HepG2 (cell line): ENCODE measurements at regions not wholly inside any gene's neighbourhood (a gene's known extent, or its start where the extent isn't known, plus 50 kb on each side); places are given as distances from the start of the nearest gene placed in this dataset.

ENCODE experiments used
- ATAC-seq: fragments of 200-7000 bp; cut with Tn5 transposase; 3 replicates; pipeline ENCODE4 v1.9.1; 2020; ENCODE audit warnings: mild to moderate bottlenecking, moderate library complexity
- BruUV-seq: library from RNA; stranded (reverse); fragments of 400-500 nt; replicated peaks from 2 replicates; lab custom pipeline; 2021; lab: Mats Ljungman, UMichigan
- CTCF ChIA-PET: fragments of 300-600 bp; formaldehyde crosslinking; extraction: SDS; loops from one replicate; lab custom pipeline; 2021; ENCODE audit warnings: low total read pairs, inconsistent platforms, low intra/inter-chr PET ratio; lab: Yijun Ruan, JAX
- POLR2A ChIA-PET: fragments of 350-600 bp; sonication (Branson Sonifier 250); formaldehyde crosslinking; loops from one replicate; lab custom pipeline; 2020; ENCODE audit warnings: antibody characterized with exemption, inconsistent platforms; lab: Yijun Ruan, JAX
- DNase-seq: peaks from one replicate; pipeline ENCODE4 v3.0.0-alpha.2; 2015; ENCODE audit warnings: low spot score
- FAIRE-seq: peaks from 3 replicates; lab custom pipeline; 2011; peaks lifted over from hg19 to GRCh38; lab: Jason Lieb, UNC
- H2AFZ ChIP-seq: one replicate; pipeline ENCODE4 v1.6.1; 2011; ENCODE audit warnings: low read length, inconsistent platforms
- H3K27ac ChIP-seq: fragments of 300-600 bp; 3 replicates; pipeline ENCODE4 v1.8.0; 2011; ENCODE audit warnings: mixed run types, mild to moderate bottlenecking, mixed read lengths, low read length, inconsistent platforms; ENCODE audit not compliant: insufficient read depth; ENCODE audit errors: extremely low read length
- H3K27me3 ChIP-seq, 2 experiments: fragments of 200-600 bp in 1 of 2; 2 replicates in 1 of 2; 3 replicates in 1 of 2; pipeline versions ENCODE4 v1.6.0 to v1.8.0; 2011; ENCODE audit warnings: low read length in 2 of 2, mild to moderate bottlenecking in 2 of 2, moderate library complexity in 2 of 2, inconsistent platforms in 1 of 2; ENCODE audit not compliant: insufficient read depth in 2 of 2, control insufficient read depth in 1 of 2
- H3K36me3 ChIP-seq, 2 experiments: fragments of 200-600 bp in 1 of 2; replicated peaks in 1 of 2; 2 replicates in 1 of 2; 3 replicates in 1 of 2; pipeline versions ENCODE4 v1.5.1 to v1.8.0; 2011; ENCODE audit warnings: low read length in 2 of 2, inconsistent platforms in 1 of 2; ENCODE audit not compliant: insufficient read depth in 2 of 2, control insufficient read depth in 1 of 2
- H3K4me1 ChIP-seq: 2 replicates; pipeline ENCODE4 v1.5.1; 2012; ENCODE audit warnings: low read length, inconsistent platforms; ENCODE audit not compliant: insufficient read depth
- H3K4me2 ChIP-seq: 2 replicates; pipeline ENCODE4 v1.6.0; 2011; ENCODE audit warnings: low read depth, low read length, inconsistent platforms
- H3K4me3 ChIP-seq, 3 experiments: fragments of 200-600 bp in 1 of 3; sonication (generic), shearing (Covaris generic) in 1 of 3; replicated peaks in 1 of 3; 2 replicates each; pipeline ENCODE4 v1.5.1; 2011 to 2016; ENCODE audit warnings: low read length in 3 of 3, inconsistent platforms in 2 of 3, low read depth in 2 of 3, mild to moderate bottlenecking in 2 of 3, control low read depth in 1 of 3, mixed read lengths in 1 of 3; ENCODE audit not compliant: insufficient read depth in 1 of 3
- H3K79me2 ChIP-seq: one replicate; pipeline ENCODE4 v1.6.1; 2011; ENCODE audit warnings: low read length, inconsistent platforms; ENCODE audit not compliant: insufficient read depth
- H3K9ac ChIP-seq: 2 replicates; pipeline ENCODE4 v1.6.0; 2011; ENCODE audit warnings: mild to moderate bottlenecking, low read depth, low read length, inconsistent platforms; ENCODE audit not compliant: insufficient read depth
- H3K9me3 ChIP-seq: 2 replicates; pipeline ENCODE4 v1.5.1; 2012; ENCODE audit warnings: mild to moderate bottlenecking, low read length
- H4K20me1 ChIP-seq: 2 replicates; pipeline ENCODE4 v1.6.0; 2011; ENCODE audit warnings: inconsistent platforms, mild to moderate bottlenecking, low read length, moderate library complexity; ENCODE audit not compliant: insufficient read depth
- CBFB ChIP-seq: sonication (generic); formaldehyde crosslinking; IDR thresholded peaks from 2 replicates; pipeline ENCODE4 v1.4.0; 2020; ENCODE audit warnings: missing genetic modification reagents
- CCAR2 ChIP-seq: fragments of 200-400 bp; formaldehyde crosslinking; optimal IDR thresholded peaks from 2 replicates; pipeline ENCODE3; 2018; ENCODE audit warnings: low read depth, mild to moderate bottlenecking, low read length, moderate library complexity
- CHD2 ChIP-seq: IDR thresholded peaks from 2 replicates; pipeline ENCODE4 v1.6.1; 2011; ENCODE audit warnings: low read depth, low read length, improper control_type of control experiment
- E2F5 ChIP-seq: sonication (generic); formaldehyde crosslinking; conservative IDR thresholded peaks from 2 replicates; pipeline ENCODE4 v1.4.0; 2020; ENCODE audit warnings: missing genetic modification reagents
- EHMT2 ChIP-seq: fragments of 200-600 bp; sonication (generic); IDR thresholded peaks from 2 replicates; pipeline ENCODE4 v1.7.0; 2017; ENCODE audit warnings: antibody characterized with exemption, low read depth, low read length, borderline replicate concordance
- EZH2 ChIP-seq: conservative IDR thresholded peaks from 2 replicates; pipeline ENCODE4 v1.6.1; 2012; ENCODE audit warnings: mild to moderate bottlenecking, low read depth, low read length, moderate library complexity
- IKZF1 ChIP-seq: fragments of 450-650 bp; IDR thresholded peaks from 2 replicates; pipeline ENCODE4 v1.7.1; 2016
- LBX2 ChIP-seq: sonication (generic); formaldehyde crosslinking; IDR thresholded peaks from 2 replicates; pipeline ENCODE4 v1.5.0; 2020; ENCODE audit warnings: missing genetic modification reagents, mild to moderate bottlenecking, borderline replicate concordance
- MIER2 ChIP-seq: IDR thresholded peaks from 2 replicates; pipeline ENCODE4 v1.6.1; 2016; ENCODE audit warnings: missing biosample characterization, missing genetic modification reagents
- MNT ChIP-seq: fragments of 450-650 bp; IDR thresholded peaks from 2 replicates; pipeline ENCODE4 v1.6.1; 2016
- MXD1 ChIP-seq: sonication (generic); formaldehyde crosslinking; IDR thresholded peaks from 2 replicates; pipeline ENCODE4 v1.4.0; 2020; ENCODE audit warnings: mild to moderate bottlenecking, missing genetic modification reagents
- NRL ChIP-seq: sonication (generic); formaldehyde crosslinking; IDR thresholded peaks from 2 replicates; pipeline ENCODE4 v1.5.0; 2020; ENCODE audit warnings: missing genetic modification reagents, mild to moderate bottlenecking, moderate library complexity, borderline replicate concordance
- RORA ChIP-seq: sonication (generic); formaldehyde crosslinking; IDR thresholded peaks from 2 replicates; pipeline ENCODE4 v1.5.0; 2020; ENCODE audit warnings: mild to moderate bottlenecking, missing genetic modification reagents, moderate library complexity
- SP2 ChIP-seq: sonication (generic); formaldehyde crosslinking; IDR thresholded peaks from 2 replicates; pipeline ENCODE4 v1.5.1; 2020; ENCODE audit warnings: mild to moderate bottlenecking, missing genetic modification reagents
- ZKSCAN1 ChIP-seq: fragments of 150-350 bp; IDR thresholded peaks from 2 replicates; pipeline ENCODE4 v1.6.1; 2014; ENCODE audit warnings: low read length
- ZNF616 ChIP-seq: sonication (generic); formaldehyde crosslinking; IDR thresholded peaks from 2 replicates; pipeline ENCODE4 v1.5.0; 2020; ENCODE audit warnings: low read depth, mild to moderate bottlenecking, missing genetic modification reagents
- ZNF704 ChIP-seq: sonication (generic); formaldehyde crosslinking; IDR thresholded peaks from 2 replicates; pipeline ENCODE4 v1.8.1; 2023; ENCODE audit warnings: mild to moderate bottlenecking, inconsistent platforms, moderate library complexity, missing genetic modification reagents, borderline replicate concordance
- ZNF746 ChIP-seq: sonication (generic); formaldehyde crosslinking; IDR thresholded peaks from 2 replicates; pipeline ENCODE4 v1.8.0; 2022; ENCODE audit warnings: mild to moderate bottlenecking, missing genetic modification reagents
- ZNF75D ChIP-seq: sonication (generic); formaldehyde crosslinking; IDR thresholded peaks from 2 replicates; pipeline ENCODE4 v1.8.1; 2023; ENCODE audit warnings: missing genetic modification reagents, mild to moderate bottlenecking, borderline replicate concordance
- WGBS: methylation state at CpG from one replicate; pipeline ENCODE4 v1.1.6; 2017; ENCODE audit warnings: low lambda C conversion rate; 5-methylcytosine and 5-hydroxymethylcytosine counted together
- in situ Hi-C: cut with HindIII; loops from 2 replicates; pipeline ENCODE4 v1.10.0; 2017; ENCODE audit warnings: low pct_unique_long_range_greater_than_20kb; ENCODE audit not compliant: extremely low pct_ligation_motif_present
- intact Hi-C: fragments of 100-400 bp; cut with micrococcal nuclease; formaldehyde crosslinking; loops from one replicate; pipeline ENCODE4 v1.10.0; 2022; ENCODE audit not compliant: unreplicated experiment

- no peak for TF ChIP-seq E2F5
- TF ChIP-seq CBFB = no peak
- TF ChIP-seq ZNF746 (CRISPR knock-in tag) = no peak
- TF ChIP-seq ZNF616 (CRISPR knock-in tag) = no peak
- no peak for TF ChIP-seq MNT
- no peak for TF ChIP-seq SP2 (CRISPR knock-in tag)
- no peak for TF ChIP-seq RORA (CRISPR knock-in tag)
- TF ChIP-seq EZH2 = no peak
- no peak for TF ChIP-seq LBX2
- no peak for TF ChIP-seq IKZF1
- TF ChIP-seq CCAR2 = no peak
- TF ChIP-seq ZKSCAN1 = no peak
Observed at GRCh38 chr1:112079446-112079845, 90.0 kb upstream of the KCND3 start (continued).

GRCh38 chr1:112083487-112083886 lies 94.0 kb upstream of the KCND3 start:
- DNase-seq = no peak
- CTCF ChIA-PET = no interaction called here
- Histone ChIP-seq H3K36me3 (no peaks in the 10 kb centered on the region), H3K9ac (no peak overlapping the region), H3K27ac (no peak overlapping the region), H3K9me3 (no peaks in the 10 kb centered on the region), H4K20me1 (no peaks in the 10 kb centered on the region), H3K4me2 (no peak overlapping the region), H3K4me3 (no peak overlapping the region), H3K27me3 (no peaks in the 10 kb centered on the region), H3K4me1 (no peaks in the 10 kb centered on the region), H3K79me2 (no peaks in the 10 kb centered on the region), H2AFZ (no peak overlapping the region)
- WGBS = 11% methylated on average over 3 of the region's 3 CpGs
- no TSS peak for BruUV-seq
- POLR2A ChIA-PET = no interaction called here
- in situ Hi-C loops = no loop called here
- ATAC-seq = no peak
- no peak for FAIRE-seq
- intact Hi-C loops = no loop called here
- peak; percentile 89 for TF ChIP-seq MIER2 (CRISPR knock-in tag)
- TF ChIP-seq MXD1 (CRISPR knock-in tag) = no peak
- TF ChIP-seq ZNF704 = no peak
- TF ChIP-seq ZNF75D (CRISPR knock-in tag) = no peak
- no peak for TF ChIP-seq CHD2
- TF ChIP-seq EHMT2 = 0 out of 2 replicates have a peak, but pooled peaks have one; percentile 27
- no peak for TF ChIP-seq NRL (CRISPR knock-in tag)
